GM19455 (cell line): ENCODE measurements at regions not wholly inside any gene's neighbourhood (a gene's known extent, or its start where the extent isn't known, plus 50 kb on each side); places are given as distances from the start of the nearest gene placed in this dataset.

ENCODE experiments used
- ATAC-seq: cut with Tn5 transposase; IDR thresholded peaks from one replicate; pipeline ENCODE4 v1.9.1; 2021; ENCODE audit not compliant: unreplicated experiment

DNA sequence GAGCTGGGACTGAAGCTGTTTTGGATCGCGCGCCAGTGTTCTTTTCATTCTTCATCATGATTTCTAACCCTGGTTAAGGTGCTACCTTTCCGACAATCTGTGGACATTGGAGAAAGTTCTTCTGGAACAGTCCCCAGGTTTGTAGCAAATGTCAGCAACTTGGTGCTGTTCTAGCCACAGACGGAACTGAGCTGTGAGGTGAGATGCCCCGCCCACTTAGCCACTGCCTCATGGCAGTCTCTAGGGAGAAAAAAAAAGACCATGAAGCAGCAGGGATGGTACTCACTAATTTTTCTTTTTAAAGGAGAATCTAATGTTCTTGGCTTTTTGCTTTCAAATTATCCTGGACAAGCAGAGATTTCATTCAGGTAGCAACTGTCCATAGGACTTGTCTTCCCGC is 72.1 kb upstream of the STK32A start:
- ATAC-seq, result no peak

DNA sequence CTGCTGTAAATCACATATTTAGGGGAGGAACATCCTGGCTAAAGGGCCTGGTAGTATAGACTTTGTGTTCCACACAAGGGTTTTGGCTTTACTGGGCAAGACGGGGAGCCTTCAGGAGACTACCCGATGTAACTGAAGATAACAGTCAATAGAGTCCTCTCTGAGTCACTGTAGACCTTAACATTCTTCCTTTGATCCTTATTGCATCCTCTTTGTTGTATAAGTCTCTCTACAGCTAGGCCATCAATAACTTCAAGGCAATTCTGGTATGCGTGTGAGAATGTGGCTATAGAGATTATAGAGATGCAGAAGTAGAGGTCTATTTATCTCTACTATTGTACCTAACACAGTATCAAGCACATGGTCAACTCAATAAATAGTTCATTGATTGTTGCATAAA is 67.3 kb upstream of the STK32A start:
- no peak for ATAC-seq

DNA sequence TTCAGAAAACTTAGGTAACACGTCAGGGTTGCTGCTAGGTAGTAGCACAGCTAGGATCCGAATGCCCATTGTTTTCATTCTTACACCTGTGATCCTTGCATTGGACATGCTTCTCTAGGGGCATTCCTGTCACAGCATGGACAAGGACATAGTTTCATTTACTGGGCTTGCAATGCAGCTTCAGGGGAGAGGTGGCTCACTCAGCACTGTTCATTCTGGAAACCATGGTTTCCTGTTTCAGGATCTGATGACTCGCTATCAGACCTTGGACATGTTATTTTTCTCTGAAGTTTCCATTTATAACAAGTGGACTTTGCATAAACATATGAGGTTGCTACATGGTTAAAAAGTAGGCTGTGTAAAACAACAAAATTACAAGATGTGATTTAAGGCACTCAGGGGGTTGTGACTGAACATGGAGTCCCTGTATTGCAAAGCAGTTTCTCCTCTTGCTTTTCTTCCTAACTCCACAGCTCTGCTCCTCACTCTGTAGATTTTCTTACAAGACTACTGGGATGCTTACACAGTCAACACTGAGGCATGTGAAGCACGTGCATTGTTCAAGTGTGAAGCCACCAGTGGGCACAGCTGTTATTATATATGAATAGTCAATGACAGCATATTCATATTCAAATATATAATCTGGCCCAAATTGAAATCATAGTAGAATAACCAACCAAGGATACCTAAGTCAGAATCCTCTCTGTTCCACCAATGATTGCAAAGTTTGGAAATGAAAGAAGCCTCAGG is 66.1 kb upstream of the STK32A start:
- no peak for ATAC-seq

DNA sequence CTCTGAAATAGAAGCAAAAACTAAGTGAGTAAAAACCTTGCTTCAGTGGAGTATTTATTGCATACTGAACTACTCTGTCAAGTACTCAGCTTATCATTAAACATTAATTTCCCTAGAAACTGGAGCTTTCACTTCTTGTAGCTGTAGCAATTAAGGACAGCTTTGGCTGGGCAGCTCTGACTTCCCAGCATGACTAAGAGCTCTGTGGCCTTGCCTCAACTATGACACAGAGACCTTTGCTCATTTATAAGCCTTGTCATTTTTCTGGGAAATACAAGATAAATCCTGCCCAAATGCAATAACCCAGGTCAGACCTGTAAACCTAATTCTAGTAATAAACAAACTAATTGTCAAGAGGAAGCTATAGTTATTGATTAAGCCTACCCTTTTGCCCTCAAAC is 65.4 kb upstream of the STK32A start:
- no peak for ATAC-seq

DNA sequence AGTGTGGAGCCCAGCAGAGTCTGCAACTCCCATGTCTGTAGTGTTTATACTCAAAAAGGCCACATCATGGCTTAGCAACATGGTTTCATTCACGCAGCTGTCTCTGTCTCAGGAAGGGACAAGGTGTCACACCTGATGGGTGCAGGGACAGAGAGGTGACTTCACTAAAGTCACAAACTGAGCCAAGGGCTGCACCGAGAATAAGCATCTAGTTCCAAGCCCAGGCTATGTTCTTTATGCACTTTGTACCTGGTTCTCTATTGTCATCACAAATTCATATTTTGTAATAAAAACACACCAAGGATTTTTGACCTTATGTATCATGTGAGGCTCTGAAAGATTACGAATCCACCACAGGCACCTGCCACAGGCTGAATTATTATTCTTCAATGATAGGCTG is 64.9 kb upstream of the STK32A start:
- no peak for ATAC-seq

DNA sequence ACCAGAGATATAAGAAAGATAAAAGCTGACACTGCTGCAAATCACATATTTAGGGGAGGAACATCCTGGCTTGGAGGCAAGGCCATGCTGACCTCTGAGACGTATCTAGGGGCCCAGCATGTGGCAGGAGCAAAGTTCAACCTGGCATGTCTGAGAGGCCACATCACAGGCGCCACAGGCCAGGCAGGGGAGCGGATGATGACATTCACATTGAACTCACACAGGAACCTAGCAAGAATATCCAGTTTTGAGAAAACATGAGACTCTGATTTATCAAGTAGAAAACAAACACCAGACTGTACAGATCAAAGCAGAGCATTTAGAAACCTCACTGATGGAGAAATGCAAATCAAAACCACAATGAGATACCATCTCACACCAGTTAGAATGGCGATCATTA is 64.2 kb upstream of the STK32A start:
- ATAC-seq, result no peak

DNA sequence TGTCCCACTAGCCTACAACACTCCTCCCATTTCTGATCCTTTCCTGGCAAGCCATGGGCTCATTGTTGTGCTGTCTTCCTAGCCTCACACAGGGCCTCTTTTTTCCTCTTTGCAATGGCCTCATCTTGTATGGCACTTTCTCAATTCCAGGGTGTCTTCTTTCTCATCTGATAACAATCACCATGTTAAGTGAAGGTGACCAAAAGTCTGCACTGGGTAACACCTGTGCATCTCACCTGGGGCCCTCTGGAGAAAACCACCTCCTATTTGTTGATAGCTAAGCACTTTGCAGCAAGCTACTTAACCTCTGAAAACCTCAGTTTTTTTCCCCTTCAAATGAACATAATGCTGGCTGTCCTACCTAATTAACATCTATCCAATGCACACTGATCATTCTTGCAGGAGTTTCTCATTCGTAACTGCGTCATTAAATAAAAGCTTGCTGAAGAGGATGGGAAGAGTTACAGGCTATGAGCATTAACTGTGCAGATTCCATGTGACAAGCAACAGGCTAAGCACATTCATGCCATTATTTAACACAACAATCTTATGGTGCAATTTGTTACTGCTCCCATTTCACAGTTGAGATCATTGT is 60.1 kb upstream of the STK32A start:
- ATAC-seq, result no peak

DNA sequence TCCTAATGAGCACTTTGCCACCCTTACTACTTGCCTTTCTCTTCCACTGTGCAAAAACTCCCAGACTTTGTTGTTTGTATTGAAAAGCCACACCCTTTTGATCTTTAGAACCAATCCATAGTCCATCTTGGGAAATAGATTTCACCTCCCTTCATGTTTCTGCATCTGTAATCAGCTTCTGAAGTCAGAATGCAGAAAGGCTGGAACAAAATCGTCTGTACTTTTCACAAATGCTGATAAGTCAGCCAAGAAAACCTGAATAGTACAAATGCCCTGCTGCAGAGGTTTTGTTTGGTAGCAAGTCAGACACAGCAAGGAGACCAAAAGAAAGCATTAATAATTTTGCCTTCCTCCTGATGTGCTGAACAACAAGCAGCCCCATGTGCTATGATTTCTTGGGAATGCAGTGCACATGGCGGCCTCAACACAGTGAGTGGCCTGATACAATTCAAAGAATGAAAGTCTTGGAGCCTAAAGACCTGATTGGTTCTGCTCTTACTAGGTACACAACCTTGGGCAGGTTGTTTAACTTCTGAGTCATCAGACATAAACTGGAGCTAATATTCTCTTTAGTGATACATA is 59.2 kb upstream of the STK32A start:
- no peak for ATAC-seq

DNA sequence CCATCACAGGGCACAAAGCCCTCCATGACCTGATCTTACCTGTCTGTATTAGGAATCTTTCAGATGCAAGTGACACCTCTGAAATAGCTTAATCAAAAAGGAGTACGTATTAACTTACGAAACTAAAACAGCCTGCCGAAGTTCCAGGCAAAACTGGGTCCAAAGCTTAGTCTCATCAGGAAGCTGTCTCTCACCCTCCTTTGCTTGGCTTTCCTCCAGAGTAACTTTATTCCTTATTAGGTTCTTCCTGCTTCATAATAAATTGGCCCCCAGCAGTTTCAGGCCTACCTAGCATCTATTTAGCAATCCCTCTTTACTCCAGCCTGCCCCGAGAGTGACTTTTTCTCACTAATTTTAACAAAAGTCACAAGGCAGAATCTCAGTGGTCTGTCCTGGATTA is 58.4 kb upstream of the STK32A start:
- ATAC-seq, result no peak

DNA sequence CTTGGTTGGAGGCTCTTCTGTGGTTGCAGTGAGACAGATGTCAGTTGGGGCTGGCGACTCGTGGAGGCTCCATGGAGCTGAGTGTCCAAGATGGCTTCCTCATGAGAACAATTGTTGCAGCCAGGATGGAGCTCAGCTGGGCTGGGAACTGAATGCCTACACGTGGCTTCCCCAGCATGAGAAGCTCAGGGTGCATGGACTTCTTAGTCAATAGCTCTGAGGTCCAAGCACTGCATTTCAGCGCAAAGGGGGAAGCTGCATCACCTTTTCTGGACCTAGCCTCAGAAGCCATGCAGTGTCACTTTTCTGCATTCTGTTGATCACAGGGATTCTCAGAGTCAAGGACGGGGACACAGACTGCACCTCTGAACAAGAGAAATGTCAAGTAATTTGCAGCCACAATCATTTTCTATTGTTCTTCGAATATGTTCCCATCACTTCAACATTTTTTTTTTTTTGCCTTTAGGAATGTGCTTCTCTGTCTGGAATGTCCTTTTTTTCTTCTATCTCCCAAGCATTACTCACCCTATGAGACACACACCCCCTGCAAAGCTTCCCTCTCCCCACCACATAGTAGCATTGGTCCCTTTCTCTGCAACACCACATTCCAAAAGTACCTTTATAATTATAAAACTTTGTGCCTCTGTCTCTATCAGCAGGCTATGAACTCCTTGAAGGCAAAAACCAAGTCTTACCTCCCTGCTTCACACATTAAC is 57.5 kb upstream of the STK32A start:
- ATAC-seq, result no peak

DNA sequence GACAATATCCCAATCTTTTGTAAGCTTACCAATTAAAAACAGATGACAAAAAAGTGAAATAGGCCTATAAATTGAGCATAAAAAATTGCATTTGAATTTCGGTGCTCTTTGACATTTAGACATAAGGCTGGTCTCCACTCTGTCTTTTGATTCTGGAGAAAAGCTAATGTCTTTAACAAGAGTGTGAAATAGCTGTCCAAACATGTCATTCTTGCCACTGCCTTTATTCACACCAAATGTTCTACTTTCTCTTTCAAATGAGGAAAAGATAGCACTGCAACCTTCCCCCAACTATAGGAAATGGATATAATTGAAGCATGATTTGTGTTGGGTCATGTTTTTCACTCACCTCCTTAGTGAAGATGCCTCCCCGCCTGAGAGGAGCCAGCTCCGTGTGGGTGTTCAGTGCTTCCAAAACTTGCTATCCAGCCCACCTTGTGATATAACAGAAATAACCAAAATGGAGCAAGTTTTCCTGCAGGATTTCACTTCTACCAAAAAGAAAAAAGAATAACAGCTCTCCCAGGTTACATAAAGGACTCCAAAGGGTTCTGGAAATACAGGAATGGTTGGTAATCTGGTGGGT is 55.2 kb upstream of the STK32A start:
- ATAC-seq, result no peak

DNA sequence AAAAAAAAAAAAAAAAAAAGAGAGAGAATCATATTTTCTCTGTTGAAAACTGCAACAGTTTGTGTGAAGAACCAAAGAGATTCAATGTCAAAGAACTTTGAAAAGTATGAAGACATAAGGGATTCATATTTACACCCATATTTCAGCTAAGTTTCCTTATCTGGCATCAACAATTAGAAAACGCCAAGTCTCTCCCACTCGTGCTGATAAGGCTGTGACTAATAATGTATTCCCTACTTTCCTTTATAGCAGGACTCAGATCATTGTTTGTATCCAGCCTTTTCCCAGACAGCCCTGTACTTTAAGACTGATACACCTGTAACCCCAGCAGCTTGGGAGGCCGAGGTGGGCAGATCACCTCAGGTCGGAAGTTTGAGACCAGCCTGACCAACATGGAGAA is 54.1 kb upstream of the STK32A start:
- ATAC-seq, result no peak
